HG03432 (cell line): ENCODE measurements at regions not wholly inside any gene's neighbourhood (a gene's known extent, or its start where the extent isn't known, plus 50 kb on each side); places are given as distances from the start of the nearest gene placed in this dataset.
A peak's percentile ranks its signal among the peaks of the same experiment; 100 is the strongest.
"Not testable (repeated sequence)": the region's sequence is repeated elsewhere in the genome, so short reads cannot be mapped to it uniquely, and the experiment has no call there.

Experiments used
- ATAC-seq: cut with Tn5 transposase; IDR thresholded peaks from one replicate; pipeline ENCODE4 v1.9.1; 2021; ENCODE audit warnings: mild to moderate bottlenecking, moderate library complexity; ENCODE audit not compliant: unreplicated experiment

DNA sequence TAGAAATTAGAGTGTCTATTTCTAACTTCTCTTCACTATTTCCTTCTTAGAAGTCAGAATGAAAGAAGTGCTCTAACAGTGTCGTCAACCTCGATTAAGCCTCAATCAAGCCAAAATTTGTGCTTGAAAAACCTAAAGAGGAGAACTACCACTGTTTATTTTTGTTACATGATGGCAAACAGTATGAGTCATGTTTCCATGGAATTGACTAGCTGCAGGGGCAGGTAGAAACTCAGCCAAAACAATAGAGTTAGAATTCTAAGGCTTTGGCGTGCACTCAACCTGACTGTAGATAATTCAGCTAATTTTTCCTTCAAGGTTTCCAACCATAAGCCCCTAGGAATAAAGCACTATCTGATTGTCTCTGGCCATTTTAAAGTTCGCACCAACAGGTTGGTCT, 415.9 kb downstream of the ETS1 start:
- ATAC-seq = no peak

DNA sequence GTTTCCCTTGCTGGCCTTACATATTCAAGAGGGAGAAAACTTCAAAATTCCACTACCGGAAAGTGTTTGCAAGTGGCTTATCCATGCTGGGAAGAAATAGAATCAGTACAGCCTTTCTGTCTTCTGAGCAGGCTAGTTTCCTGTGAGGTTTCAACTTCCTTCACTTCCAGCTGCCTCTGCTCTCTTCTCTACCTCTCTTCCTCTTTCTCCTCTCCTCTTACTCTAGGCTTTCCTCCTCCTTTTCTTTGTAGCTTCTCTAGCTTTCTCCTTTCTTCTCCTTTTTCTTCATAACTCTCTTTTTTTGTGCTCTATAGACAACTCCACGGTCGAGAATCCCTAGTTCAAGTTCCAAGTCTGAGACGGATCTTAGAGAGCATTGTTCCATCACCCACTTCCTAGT, 421.8 kb downstream of the ETS1 start:
- no peak for ATAC-seq

DNA sequence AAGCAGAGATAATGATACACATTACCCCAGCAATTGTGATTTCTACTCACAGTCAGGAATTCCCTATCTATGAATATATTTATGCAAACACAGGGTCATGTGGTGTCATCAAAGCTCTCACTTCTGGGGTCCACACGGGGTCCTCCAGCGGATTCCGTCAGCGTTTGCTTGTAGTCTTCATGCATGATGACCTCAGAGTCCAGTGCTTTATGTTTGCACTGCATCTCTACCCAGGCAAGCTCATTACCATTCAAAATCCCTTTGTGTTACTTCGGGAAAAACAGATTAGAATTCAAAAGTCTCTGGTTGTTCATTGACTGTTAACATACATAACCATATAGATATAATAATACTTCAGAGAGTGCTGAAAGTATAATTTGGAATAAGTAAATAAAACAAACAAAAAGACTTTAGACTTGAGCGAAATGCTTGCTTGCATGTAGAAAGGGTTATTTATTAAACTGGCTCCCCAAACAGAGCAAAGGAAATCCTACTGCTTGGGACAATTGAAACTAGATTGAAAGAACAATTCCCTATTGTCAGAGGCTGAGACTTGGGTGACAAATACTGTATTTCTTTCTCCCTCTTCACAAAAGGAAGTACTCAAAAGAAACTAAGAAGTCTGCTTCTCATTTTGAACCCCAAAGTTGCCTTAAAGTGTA, 423.1 kb downstream of the ETS1 start:
- ATAC-seq = no peak

DNA sequence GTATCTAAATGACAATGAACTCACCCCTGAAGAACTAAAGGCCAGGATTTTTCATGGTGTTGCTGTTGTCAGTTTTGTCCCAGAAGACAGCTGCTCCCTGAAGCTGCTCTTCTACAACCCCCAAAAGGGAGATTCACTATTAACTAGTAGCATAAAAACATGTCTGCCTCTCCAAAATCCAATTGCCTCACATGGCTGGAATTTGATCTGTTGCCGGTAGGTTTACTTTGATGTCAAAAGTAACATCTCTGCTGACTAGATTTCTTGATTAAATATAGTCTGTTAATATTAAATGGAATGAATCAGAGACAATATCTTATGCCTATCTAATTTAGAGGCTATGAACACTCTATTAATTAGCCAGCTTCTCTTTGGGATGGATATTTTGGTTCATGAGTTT, 425.4 kb downstream of the ETS1 start:
- no peak for ATAC-seq

DNA sequence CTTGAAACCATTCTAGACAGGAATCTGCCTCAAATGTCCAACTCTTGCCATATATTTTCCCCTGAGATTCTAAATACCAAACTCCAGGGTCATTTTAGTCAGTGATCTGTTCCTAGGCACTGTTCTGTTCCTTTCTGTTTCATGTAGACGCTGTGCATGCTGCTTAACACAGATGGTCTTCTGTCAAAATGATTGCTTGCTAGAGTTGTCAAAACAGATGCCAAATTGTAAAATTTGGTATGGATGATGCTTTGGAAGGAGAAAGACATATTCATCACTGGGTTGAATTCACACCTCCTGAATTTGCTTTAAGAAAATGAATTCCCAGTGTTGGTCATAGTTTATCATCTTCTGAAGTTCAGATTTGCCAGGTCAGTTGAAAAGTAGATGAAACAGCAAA, 425.9 kb downstream of the ETS1 start:
- no peak for ATAC-seq

DNA sequence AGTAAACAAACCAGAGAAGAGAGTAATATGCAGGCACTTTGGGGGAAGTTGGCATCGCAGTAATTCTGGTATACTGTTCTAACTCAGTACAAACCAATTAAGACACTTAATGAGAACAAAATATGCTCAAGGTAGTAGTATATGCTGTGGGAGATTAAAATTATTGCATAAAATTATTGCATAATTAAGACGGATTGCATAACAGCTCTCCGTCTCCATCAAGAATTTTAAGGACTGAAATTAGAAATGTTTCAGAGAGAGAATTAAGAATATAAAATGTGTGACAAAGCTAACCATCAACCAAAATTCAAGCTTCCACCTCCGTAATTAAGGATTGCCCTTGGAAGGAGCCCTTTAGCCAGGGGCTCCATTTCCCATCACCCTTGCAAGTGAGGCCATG, 428.5 kb downstream of the ETS1 start:
- ATAC-seq = no peak

DNA sequence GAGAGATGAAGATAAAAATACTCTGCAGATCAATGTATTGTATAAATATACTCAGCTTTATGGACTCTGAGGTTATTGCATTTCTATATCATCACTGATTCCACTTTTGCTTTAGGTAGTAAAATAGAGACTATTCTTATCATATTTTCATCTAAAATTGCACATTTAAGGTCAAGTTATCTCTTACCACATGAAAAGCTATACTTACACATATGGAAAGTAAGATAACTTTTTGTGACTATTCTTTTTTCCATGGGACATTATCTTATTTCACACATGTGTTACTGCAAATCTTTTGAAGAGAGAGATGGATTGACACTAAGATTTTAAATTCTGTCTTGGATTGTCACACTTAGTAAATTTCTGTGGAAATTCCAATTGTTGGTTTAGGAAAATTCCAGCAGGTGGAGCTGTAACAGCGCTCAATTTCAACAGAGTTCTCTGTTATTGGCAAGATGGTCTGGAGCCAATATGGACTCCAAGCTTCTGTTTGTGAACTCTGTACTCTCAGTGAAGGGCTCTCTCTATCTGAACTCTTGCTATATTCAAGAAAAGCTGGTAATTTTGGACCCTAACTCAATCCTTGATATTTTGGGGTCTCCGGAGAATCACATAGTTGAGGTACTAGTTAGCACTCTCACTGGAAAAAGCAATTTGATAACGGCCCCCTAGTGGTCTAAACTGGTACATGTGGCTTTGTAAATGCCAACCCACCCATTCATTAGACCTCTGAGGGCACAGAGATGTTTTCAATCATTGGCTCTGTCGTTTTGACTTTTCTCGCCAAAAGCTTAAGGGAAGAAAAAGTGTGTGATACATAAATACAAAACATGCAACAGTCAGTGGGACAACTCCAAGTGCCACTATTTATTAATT, 429.7 kb downstream of the ETS1 start:
- ATAC-seq = peak; percentile 94

DNA sequence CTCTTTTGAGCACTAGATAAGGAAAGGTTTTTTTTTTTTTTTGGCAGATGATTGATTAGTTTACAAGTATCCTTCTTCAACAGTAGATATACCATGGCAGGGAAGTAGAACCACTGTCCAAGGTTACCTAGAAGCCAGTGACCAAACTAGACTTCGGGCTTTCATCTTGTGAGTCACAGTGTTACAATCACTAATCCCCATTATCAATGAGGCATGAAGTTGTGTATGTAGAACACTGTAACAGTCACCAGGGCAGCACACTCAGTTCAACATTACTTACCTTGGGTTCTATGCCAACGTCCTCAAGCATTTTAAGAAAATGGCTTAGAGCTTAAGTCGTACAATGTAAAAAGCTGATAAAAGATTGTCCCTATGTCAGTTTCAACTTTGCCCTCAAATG, 430.9 kb downstream of the ETS1 start:
- ATAC-seq = no peak

DNA sequence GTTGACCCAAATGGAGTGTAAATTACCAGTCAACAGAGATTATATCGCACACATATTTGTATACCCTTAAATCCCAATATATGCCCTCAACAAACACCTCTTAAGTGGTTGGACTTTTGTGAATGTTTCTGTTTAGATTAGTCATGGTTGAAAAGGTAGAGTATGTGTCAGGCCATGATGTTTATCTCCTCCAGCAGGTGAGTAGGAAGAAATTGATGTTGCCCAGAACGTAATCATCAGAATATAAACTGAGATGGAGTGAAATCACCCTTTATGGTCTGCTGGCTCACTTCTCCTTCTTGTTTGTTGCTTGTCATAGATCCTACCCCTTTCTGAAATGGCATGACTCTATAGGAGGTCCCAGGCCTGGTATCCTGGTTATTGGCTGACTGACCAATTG, 431.8 kb downstream of the ETS1 start:
- no peak for ATAC-seq

DNA sequence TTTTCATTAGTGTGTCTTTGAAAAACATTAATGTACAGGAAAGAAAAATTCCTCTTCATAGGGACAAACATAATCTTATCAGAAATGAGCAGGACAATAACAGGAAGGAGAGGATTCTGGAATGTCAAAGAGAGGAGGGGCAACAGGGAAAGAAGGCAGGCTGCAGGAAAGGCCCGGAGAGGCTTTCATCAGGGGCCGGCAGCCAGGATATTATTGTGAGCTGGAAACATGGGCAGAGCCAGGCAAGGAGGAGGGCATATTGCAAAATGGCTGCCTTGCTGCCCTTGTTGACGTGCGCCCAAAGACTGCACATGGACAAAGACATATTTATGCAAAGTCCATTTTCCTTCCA, 433.7 kb downstream of the ETS1 start:
- no peak for ATAC-seq

DNA sequence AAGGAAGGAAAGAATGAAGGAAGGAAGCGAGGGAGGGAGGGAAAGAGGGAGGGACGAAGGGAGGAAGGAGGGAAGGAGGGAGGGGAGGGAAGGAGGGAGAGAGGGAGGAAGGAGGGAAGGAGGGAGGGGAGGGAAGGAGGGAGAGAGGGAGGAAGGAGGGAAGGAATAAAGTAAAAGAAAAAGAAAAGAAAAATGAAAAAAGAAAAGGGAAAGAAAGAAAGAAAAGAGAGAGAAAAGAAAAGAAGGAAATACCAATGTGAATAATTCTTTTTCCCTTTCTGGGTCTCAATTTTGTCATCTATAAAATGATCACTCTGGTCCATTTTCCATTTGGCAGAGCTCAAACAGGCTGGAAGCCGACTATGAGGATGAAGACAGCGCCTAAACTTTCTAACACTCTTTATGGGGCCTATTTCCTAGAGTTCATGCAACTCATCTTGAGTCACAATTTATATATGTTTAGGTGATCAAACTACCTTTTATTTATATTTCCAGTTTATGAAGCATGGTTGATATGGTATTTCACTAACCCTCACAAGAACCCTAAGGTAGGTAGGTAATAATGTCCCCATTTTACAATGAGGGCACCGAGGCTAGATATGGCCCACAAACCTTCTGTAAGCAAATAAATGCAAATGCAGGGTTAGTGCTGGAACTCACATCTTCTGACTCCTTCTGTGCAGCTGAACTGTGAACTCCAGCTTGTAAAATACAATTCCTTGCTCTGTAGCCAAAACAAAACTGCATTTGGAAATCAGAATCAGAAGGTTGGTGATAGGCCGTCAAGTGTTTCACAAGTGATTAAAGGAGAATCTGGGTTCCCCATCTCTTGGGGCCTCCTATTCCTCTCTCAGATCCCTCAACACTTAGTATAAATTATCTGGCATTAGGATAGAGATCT, 434.3 kb downstream of the ETS1 start:
- ATAC-seq = no peak

DNA sequence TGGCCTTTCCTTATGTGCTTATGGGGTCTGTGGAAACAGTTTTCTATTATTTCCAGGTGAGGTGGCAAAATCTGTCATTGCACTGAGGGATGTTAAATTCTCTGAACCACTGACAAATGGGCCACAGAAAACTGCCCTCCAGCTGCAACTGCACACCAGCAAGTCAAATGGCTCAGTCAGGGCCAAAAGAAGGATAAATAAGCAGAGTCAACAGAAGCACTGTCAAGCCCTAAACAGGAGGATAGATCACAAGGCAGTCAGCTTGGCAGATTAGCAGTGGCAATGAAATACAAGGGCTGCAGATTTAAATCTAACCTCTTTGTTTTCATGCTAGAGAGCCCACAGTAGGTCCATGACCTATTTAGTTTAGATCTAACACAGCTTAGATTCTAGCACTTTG, 435.6 kb downstream of the ETS1 start:
- no peak for ATAC-seq

DNA sequence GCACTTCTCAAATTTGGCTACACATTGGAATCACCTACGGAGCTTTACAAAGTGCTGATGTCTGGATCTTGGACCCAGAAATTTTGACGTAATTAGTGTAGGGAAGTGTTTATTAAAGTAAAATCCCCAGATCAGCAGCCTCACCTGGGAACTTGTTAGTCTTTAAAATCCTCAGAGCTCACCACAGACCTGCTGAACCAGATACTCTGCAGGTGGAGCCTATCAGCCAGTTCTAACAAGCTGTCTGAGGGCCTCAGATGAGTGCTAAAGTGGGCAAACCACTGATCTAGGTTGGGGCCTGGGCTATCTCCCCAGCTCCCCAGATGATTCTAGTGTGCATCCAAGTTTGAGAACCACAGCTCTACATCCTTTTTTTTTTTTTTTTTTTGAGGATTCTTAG, 436.0 kb downstream of the ETS1 start:
- no peak for ATAC-seq

DNA sequence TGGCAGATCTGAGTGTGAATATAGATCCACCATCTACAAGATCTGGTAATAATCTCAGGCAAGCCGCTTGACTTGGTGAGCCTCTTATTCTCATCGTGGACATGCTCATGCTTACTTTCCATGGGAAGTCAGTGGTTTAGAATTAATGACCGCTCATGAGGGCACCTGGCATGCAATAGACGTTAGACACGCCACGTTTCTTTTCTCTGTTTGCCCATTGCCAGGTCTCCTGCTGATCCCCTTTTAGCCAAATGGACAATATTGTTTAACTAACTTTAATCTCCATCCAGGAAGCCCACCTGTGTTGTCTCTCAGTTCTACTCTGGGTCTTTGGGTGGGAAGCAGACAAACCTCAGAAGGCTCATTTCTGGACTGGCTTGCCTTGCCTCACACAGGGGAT, 439.1 kb downstream of the ETS1 start:
- ATAC-seq = no peak

DNA sequence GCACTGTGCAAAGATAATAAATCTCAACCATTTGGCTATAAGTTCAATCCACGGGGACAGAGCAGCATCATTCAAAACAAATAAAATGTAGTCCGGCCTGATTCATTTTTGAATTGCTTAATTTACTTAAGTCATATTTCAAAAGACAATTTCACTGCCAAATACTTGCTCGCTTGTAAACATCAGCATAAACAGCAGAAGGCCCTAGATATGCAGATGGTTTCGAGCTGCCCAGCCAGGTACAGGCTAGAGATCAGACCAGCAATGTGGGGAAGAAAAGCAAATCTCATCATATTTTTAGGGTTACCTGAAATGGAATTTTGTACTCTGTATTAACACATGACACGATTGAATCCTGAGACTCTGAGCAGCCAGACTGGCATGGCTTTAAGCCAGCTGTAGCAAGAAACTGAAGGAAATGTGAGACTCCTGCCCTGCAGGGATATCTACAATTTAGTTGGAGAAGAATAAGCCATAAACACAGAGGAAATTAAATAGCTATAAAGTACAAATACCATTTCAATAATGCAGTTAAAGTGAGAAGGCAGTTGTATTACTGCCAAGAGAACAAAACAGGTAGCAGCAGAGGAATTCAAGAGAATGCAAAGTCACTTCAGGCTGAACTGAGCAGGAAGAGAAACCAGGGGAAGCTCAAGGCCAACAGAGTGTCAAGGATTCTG, 440.3 kb downstream of the ETS1 start:
- ATAC-seq = no peak

DNA sequence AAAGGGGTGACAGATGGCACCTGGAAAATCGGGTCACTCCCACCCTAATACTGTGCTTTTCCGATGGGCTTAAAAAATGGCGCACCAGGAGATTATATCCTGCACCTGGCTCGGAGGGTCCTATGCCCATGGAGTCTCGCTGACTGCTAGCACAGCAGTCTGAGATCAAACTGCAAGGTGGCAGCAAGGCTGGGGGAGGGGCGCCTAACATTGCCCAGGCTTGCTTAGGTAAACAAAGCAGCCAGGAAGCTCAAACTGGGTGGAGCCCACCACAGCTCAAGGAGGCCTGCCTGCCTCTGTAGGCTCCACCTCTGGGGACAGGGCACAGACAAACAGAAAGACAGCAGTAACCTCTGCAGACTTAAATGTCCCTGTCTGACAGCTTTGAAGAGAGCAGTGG, 447.1 kb downstream of the ETS1 start:
- ATAC-seq = not testable (repeated sequence)

DNA sequence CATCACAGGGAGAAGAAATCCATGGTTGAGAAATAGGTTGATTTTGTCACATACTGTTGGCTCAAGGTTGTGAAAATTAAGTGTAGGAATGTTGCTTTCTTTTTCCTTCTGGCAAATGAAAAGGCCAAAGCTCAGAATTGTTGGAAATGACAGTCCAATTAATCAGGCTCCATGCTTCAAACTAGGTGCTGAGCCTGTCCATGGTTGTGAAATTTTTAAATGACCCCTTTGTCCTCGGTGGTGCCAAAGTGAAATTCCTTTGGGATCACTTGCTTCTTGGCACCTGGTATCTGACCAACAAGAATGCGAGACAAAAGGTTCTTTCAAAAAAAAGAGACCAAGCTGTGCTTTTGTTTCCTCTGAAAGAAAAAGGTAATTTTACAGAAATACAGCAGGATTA, 451.9 kb downstream of the ETS1 start:
- no peak for ATAC-seq

DNA sequence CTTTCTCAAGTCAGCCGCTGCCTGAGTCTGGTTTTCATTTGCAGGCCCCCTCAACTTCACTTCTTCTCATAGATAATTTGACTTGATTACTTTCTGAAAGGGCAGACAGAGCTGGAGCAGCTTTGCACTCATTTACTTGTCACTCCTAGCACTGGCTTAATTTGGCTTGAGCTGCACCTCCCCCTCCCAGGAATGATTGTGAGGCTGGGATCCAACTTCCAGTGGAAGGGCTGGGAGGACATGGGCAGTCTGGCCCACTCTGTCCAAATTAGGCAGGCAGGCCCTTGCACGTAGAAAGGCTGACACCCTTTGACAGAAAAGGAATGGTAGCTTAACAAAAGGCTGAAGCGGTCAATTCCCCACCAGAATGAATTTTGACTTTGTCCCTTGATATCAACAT, 453.9 kb downstream of the ETS1 start:
- ATAC-seq = no peak

DNA sequence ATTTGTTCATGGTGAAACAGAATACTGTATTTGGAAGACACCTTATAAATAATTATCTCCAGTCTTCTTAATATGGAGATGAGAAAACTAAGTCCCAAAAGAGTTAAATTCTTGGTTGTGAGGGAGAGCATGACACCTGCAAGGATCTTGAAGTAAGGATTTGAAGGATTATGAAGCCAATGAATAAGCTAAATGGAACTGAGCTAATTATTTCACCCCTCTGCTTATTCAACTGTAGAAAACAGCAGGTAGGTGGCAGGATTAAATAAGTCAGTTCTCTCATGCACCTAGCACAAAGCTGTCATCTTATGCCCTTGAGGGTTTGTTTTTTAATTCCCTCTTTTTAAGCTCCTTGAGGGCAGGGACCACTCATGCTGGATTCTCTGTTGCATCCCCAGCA, 457.3 kb downstream of the ETS1 start:
- no peak for ATAC-seq

DNA sequence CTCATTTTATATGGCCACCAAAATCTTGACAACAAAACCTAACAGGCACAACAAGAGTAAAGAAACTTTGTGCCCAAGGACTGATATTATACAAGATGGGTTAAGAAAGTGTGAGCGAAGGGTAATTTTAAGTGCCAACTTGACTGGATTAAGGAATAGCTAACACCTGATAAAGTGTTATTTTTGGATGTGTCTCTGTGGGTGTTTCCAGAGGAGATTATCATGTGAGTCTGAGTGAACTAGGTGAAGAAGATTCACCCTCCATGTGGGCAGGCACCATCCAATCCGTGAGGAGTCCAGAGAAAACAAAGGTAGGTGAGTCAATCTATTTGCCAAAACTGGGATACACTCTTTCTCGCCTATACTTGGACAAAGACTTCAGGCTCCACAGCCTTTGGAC, 461.6 kb downstream of the ETS1 start:
- no peak for ATAC-seq

DNA sequence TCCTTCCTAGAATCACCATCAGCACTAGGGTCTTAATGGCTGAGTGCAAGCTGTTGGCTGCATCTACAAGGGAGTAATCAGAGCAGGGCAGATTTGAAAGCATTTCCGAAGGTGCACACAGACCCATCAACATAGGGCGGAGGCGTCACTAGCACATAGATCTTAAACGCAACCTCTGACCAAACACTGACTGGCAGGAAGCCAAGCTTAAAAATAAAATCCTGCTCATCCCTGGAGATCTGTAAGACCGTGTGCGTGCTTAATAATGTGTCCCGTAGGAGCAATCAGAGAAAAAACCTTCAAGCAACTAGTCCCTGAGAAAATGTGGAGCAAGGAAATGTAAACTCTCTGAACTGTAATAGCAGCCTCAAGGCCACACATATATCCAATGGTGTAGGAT, 470.5 kb downstream of the ETS1 start:
- ATAC-seq = no peak
